ENCODE measurements at regions not wholly inside any gene's neighbourhood (a gene's known extent, or its start where the extent isn't known, plus 50 kb on each side); places are given as distances from the start of the nearest gene placed in this dataset.

DNA sequence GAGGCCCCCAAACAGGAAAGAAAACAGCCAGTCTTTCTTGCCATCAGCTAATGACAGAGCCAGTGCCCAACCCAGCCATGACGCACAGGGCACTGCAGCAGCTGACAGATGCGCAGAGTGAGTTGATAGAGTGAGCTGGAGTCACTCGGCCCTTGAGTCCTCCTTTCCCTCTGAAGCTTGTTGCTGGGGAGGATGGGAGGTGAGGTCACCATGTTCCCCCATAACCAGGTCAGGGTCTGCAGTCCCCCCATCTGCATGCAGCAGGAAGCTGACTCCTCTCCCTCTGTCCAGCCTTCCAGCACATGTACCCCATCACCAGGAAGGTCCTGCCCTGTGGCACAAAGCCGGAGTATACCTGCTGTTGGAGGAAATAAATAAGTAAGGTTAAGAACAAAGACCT lies 174.6 kb downstream of the ABHD5 start:
- Histone ChIP-seq H2AFZ (ENCODE audit: low read length) (no peak overlapping the region), H3K36me3 (ENCODE audit: insufficient read depth, low read length) (no peaks in the 10 kb centered on the region), H3K27me3 (ENCODE audit: insufficient read depth, low read length, poor library complexity, severe bottlenecking) (no peaks in the 10 kb centered on the region), H3K9ac (ENCODE audit: low read depth, low read length, poor library complexity, severe bottlenecking) (no peak overlapping the region), H4K20me1 (ENCODE audit: insufficient read depth, low read length, poor library complexity, severe bottlenecking) (no peaks in the 10 kb centered on the region), H3K4me1 (ENCODE audit: insufficient read depth, low read length, poor library complexity, severe bottlenecking) (no peaks in the 10 kb centered on the region), H3K9me2 (replicated peaks; ENCODE audit: low read depth, low read length) (no peaks in the 10 kb centered on the region), H3K9me3 (ENCODE audit: insufficient read depth, low read depth, low read length) (no peaks in the 10 kb centered on the region), H3K79me2 (ENCODE audit: insufficient read depth, low read length) (no peaks in the 10 kb centered on the region), H3K4me3 (ENCODE audit: low read length, poor library complexity, severe bottlenecking) (no peak overlapping the region), H3F3A (ENCODE audit: low read depth) (no peaks in the 10 kb centered on the region), H3K4me2 (ENCODE audit: low read depth, low read length, poor library complexity, severe bottlenecking) (no peak overlapping the region)
- TF ChIP-seq EZH2phosphoT487 (IDR thresholded peaks at IDR 0.05; ENCODE audit: borderline replicate concordance): no peak
- TF ChIP-seq, protein P1, sequence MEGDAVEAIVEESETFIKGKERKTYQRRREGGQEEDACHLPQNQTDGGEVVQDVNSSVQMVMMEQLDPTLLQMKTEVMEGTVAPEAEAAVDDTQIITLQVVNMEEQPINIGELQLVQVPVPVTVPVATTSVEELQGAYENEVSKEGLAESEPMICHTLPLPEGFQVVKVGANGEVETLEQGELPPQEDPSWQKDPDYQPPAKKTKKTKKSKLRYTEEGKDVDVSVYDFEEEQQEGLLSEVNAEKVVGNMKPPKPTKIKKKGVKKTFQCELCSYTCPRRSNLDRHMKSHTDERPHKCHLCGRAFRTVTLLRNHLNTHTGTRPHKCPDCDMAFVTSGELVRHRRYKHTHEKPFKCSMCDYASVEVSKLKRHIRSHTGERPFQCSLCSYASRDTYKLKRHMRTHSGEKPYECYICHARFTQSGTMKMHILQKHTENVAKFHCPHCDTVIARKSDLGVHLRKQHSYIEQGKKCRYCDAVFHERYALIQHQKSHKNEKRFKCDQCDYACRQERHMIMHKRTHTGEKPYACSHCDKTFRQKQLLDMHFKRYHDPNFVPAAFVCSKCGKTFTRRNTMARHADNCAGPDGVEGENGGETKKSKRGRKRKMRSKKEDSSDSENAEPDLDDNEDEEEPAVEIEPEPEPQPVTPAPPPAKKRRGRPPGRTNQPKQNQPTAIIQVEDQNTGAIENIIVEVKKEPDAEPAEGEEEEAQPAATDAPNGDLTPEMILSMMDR (conservative IDR thresholded peaks at IDR 0.05; ENCODE audit: low read length): no peak

DNA sequence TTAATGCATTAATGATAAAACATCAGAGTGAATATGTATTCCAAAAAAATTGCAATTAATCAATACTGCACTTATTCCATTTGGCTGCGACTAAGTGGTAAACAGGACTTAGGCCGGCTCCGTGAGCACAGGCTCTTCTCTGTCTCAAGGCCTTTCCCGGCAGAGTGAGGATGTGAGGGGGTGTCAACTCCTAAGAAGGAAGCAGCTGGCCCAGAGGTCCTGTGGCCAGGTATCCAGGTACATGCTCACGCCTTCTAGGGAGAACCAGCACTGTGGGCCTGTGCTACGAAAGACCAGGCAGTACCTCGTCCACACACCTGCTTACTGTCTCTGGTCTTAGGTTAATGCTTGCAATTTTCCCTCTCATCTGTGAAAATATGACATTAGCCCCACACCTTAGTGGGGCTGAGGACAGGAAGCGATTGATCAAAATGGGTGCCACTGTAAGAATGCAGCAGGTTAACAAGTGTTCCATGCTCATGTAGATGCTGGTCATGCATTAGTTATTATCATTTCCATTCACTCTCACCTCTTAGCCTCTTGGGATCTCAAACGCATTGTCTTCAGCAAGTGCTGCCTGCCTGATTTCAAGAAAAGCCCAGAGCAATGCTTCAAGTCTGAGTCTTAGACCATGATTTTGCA lies 175.3 kb downstream of the ABHD5 start:
- Histone ChIP-seq H4K20me1 (ENCODE audit: insufficient read depth, low read length, poor library complexity, severe bottlenecking) (no peaks in the 10 kb centered on the region), H3K4me2 (ENCODE audit: low read depth, low read length, poor library complexity, severe bottlenecking) (no peak overlapping the region), H3K79me2 (ENCODE audit: insufficient read depth, low read length) (no peaks in the 10 kb centered on the region), H3F3A (ENCODE audit: low read depth) (no peaks in the 10 kb centered on the region), H2AFZ (ENCODE audit: low read length) (no peak overlapping the region), H3K36me3 (ENCODE audit: insufficient read depth, low read length) (no peaks in the 10 kb centered on the region), H3K9me3 (ENCODE audit: insufficient read depth, low read depth, low read length) (no peaks in the 10 kb centered on the region), H3K9ac (ENCODE audit: low read depth, low read length, poor library complexity, severe bottlenecking) (no peak overlapping the region), H3K9me2 (replicated peaks; ENCODE audit: low read depth, low read length) (no peaks in the 10 kb centered on the region), H3K4me1 (ENCODE audit: insufficient read depth, low read length, poor library complexity, severe bottlenecking) (no peaks in the 10 kb centered on the region), H3K27me3 (ENCODE audit: insufficient read depth, low read length, poor library complexity, severe bottlenecking) (no peaks in the 10 kb centered on the region), H3K4me3 (ENCODE audit: low read length, poor library complexity, severe bottlenecking) (no peak overlapping the region)
- no peak for TF ChIP-seq EZH2phosphoT487 (IDR thresholded peaks at IDR 0.05; ENCODE audit: borderline replicate concordance)
- TF ChIP-seq, protein P1 (conservative IDR thresholded peaks at IDR 0.05; ENCODE audit: low read length): no peak

- Histone ChIP-seq H3K36me3 (ENCODE audit: insufficient read depth, low read length) (no peaks in the 10 kb centered on the region), H3K9me2 (replicated peaks; ENCODE audit: low read depth, low read length) (no peaks in the 10 kb centered on the region), H3K9me3 (ENCODE audit: insufficient read depth, low read depth, low read length) (no peaks in the 10 kb centered on the region), H3K9ac (ENCODE audit: low read depth, low read length, poor library complexity, severe bottlenecking) (no peak overlapping the region), H2AFZ (ENCODE audit: low read length) (no peak overlapping the region), H3F3A (ENCODE audit: low read depth) (no peaks in the 10 kb centered on the region), H3K4me2 (ENCODE audit: low read depth, low read length, poor library complexity, severe bottlenecking) (no peak overlapping the region), H3K4me1 (ENCODE audit: insufficient read depth, low read length, poor library complexity, severe bottlenecking) (no peaks in the 10 kb centered on the region), H3K79me2 (ENCODE audit: insufficient read depth, low read length) (no peaks in the 10 kb centered on the region), H3K27me3 (ENCODE audit: insufficient read depth, low read length, poor library complexity, severe bottlenecking) (no peaks in the 10 kb centered on the region), H4K20me1 (ENCODE audit: insufficient read depth, low read length, poor library complexity, severe bottlenecking) (no peaks in the 10 kb centered on the region), H3K4me3 (ENCODE audit: low read length, poor library complexity, severe bottlenecking) (no peak overlapping the region)
- no peak for TF ChIP-seq EZH2phosphoT487 (IDR thresholded peaks at IDR 0.05; ENCODE audit: borderline replicate concordance)
- TF ChIP-seq, protein P1 (conservative IDR thresholded peaks at IDR 0.05; ENCODE audit: low read length): no peak
Measured at GRCh38 chr3:43866529-43867353, 176.0 kb downstream of the ABHD5 start.

Data from Loucy (cell line).